Fibroblast of mammary gland (primary cell): ENCODE measurements at regions not wholly inside any gene's neighbourhood (a gene's known extent, or its start where the extent isn't known, plus 50 kb on each side); places are given as distances from the start of the nearest gene placed in this dataset.
"Not testable (repeated sequence)": the region's sequence is repeated elsewhere in the genome, so short reads cannot be mapped to it uniquely, and the experiment has no call there.

ENCODE experiments used
- DNase-seq: peaks from one replicate; pipeline ENCODE4 v3.0.0-alpha.2; 2010; ENCODE audit warnings: low read depth
- H3K4me3 ChIP-seq: 2 replicates; pipeline ENCODE4 v1.5.1; 2011; ENCODE audit warnings: low read depth, mild to moderate bottlenecking, low read length, moderate library complexity; ENCODE audit not compliant: control insufficient read depth
- CTCF ChIP-seq: conservative IDR thresholded peaks from 2 replicates; pipeline ENCODE4 v1.5.1; 2011; ENCODE audit warnings: low read depth, low read length, inconsistent platforms; ENCODE audit not compliant: control insufficient read depth, insufficient read depth

GRCh38 chr10:4150676-4151075 is 365.7 kb upstream of the KLF6 start:
- no peak for DNase-seq
- no peak for TF ChIP-seq CTCF
- H3K4me3 ChIP-seq: no peak overlapping the region

- DNase-seq, H3K4me3 ChIP-seq: not testable (repeated sequence)
Measured at GRCh38 chr10:4149460-4149859, 364.5 kb upstream of the KLF6 start.

GRCh38 chr10:4147245-4147644 is 362.2 kb upstream of the KLF6 start:
- H3K4me3 ChIP-seq: no peak overlapping the region
- DNase-seq: no peak
- TF ChIP-seq CTCF: no peak

- no peak overlapping the region for H3K4me3 ChIP-seq
- no peak for TF ChIP-seq CTCF
- peak; percentile 51 for DNase-seq
Measured at GRCh38 chr10:4144817-4145216, 359.8 kb upstream of the KLF6 start.

- no peak for TF ChIP-seq CTCF
- DNase-seq: peak; percentile 35
- no peak overlapping the region for H3K4me3 ChIP-seq
Measured at GRCh38 chr10:4141471-4141870, 356.5 kb upstream of the KLF6 start.

- no peak for DNase-seq
- no peak for TF ChIP-seq CTCF
Measured at GRCh38 chr10:4138146-4138721, 353.2 kb upstream of the KLF6 start.

GRCh38 chr10:4137299-4137698 is 352.3 kb upstream of the KLF6 start:
- TF ChIP-seq CTCF: no peak
- H3K4me3 ChIP-seq: no peak overlapping the region
- no peak for DNase-seq

More at GRCh38 chr10:4138146-4138721, 353.2 kb upstream of the KLF6 start:
- H3K4me3 ChIP-seq: no peak overlapping the region
